Stimulated activated CD4-positive, alpha-beta T cell treated with anti-CD3 and anti-CD28 coated beads, Interleukin-2, amount 100 ng/mL, for 48 hours (primary cell): ENCODE measurements at regions not wholly inside any gene's neighbourhood (a gene's known extent, or its start where the extent isn't known, plus 50 kb on each side); places are given as distances from the start of the nearest gene placed in this dataset.
"Not testable (repeated sequence)": the region's sequence is repeated elsewhere in the genome, so short reads cannot be mapped to it uniquely, and the experiment has no call there.

Experiments used
- DNase-seq, 2 donors: peaks; one replicate each; pipeline ENCODE4 v3.0.0-alpha.2; 2020

GRCh38 chr2:21194147-21194546, 70.4 kb downstream of the TDRD15 start:
- no peak for DNase-seq

DNA sequence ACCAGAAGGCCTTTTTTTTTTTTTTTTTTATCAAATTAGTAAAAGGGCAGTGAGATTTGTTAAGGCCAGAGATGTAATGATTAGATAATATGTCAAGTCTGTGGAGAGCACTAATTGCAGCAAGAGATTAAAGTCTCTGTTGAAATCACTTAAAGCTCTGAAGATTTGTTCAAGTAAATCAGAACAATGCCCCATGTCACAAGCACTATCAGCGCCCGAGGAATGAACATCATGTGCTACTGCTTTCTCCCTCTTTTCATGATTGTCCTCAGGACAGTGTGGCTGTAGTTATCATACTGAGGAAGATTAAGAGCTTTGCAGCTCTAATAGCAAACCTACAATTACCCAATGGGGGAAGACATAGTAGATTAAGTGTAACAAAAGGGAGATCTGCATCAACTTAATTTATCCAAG, 71.1 kb downstream of the TDRD15 start:
- no peak for DNase-seq

GRCh38 chr2:21195326-21195725, 71.6 kb downstream of the TDRD15 start:
- DNase-seq = no peak

- no peak for DNase-seq
These were observed 74.9 kb downstream of the TDRD15 start for GRCh38 chr2:21198637-21199036.

GRCh38 chr2:21203976-21204375, 80.2 kb downstream of the TDRD15 start:
- DNase-seq = no peak

- not testable (repeated sequence) for DNase-seq
These were observed 90.3 kb downstream of the TDRD15 start for GRCh38 chr2:21214085-21214484.

- DNase-seq = no peak
These were observed 93.7 kb downstream of the TDRD15 start for GRCh38 chr2:21217442-21217841.

- DNase-seq = no peak
These were observed 97.2 kb downstream of the TDRD15 start for GRCh38 chr2:21220930-21221329.

DNA sequence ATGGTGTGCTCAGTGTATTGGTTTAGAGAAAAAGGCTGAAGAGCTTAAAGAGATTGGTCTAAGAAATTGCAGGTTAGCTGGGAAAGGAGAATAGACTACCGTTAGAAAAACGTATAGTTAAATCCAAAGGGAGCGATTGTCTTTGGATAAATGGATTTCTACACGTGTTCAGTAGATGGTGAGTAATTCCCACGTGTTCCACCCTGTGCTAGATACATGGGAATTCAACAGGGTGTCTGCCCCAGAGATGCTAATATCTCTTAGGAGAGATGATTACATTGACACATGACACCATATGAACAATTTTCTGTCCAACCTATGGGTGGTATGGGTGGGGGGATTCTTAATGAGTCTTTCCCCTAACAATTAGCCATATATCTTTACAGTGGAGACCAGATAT, 99.8 kb downstream of the TDRD15 start:
- no peak for DNase-seq

DNA sequence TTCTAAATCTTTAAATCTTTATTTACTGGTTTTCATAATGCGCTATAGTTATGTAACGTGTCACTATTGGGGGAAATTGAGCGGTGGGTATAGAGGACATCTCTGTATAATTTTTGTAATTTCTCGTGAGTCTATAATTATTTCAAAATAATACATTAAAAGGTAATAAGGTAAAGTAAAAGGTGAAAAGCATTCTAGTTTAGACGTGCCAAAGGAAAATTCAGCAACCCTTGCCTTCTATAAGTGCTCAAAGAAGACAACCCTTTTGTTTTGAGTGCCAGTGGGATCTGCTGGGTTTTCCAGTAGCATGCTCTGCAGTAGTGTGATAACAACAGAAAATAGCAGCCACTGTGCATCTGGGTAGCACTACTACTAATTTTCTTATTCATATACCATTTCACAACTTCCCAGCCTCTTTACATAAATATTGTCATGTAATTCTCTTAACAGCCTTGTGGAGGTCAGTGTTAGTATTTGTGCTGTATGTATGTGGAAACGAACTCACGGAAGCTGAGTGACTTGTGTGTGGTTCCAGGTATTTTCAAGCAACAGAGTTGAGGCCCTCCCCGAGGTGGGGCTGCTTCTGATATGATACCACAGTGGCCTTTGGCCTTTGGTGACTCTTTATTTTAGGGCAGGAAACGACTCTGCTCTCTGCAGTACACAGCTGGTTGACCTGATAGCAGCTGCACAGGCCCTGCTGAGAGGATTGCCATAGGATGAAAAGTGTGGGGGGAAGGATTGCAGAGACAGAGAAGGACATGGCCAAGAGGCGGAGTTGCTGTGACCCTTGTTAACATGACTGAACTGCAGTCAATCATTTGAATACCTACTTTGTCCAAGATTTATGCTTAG, 104.5 kb downstream of the TDRD15 start:
- DNase-seq = no peak

DNA sequence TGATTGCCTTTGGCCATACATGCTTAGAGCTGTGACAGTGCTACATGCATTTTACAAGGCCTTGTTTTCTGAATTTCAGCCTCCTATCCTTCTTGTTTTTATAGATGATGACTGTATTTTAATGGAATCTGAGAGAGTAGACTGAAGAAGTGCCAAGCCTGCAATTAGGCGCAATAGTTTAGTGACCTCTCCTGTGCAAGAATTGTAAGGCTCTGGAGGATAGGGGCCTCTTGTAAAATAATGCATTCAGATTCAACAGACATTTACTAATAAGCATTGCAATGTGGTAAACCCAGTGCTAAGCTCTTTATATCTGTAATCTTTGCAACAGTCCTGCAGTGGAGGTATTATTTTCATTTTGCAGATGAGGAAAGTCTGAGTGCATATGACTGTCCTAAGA, 105.5 kb downstream of the TDRD15 start:
- DNase-seq = no peak

DNA sequence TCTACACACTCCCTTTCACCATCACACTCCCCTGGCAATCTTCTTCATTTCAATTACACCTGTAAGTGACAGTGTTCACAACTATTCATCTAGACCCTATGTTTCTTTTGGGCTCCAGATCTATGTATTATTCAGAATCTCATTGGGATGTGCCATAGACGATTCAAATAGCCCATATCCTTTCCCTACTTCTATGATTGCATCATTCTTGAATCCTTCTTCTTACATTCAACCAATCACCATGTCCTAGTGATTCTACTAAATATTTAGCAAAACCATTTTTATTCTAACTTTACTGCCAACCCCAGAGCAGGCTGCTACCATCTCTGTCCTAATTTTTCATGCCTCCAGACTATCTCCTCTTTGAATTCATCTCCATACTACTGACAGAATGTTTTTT, 106.4 kb downstream of the TDRD15 start:
- DNase-seq = no peak

- no peak for DNase-seq
These were observed 108.2 kb downstream of the TDRD15 start for GRCh38 chr2:21231985-21232384.

DNA sequence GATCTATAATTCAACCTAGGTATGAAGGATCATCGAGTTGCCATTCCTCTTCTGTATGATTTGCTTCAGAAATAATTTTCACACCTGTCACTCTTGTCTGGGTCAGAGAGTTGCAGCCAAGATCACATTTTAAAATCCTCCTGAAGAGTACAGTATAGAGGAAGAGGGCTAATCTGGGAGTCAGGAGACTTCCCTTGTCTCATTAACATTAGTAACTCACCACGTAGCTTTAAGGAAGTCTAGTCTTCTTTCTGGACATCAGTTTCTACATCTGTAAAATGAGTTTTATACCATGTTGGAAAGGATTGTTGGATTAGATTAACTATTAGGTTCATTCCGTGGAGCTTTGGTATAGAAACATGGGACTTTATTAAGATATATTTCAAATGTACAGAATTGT, 109.4 kb downstream of the TDRD15 start:
- DNase-seq = no peak

GRCh38 chr2:21234001-21234400, 110.2 kb downstream of the TDRD15 start:
- no peak for DNase-seq

- DNase-seq = no peak
These were observed 110.8 kb downstream of the TDRD15 start for GRCh38 chr2:21234464-21235120.

DNA sequence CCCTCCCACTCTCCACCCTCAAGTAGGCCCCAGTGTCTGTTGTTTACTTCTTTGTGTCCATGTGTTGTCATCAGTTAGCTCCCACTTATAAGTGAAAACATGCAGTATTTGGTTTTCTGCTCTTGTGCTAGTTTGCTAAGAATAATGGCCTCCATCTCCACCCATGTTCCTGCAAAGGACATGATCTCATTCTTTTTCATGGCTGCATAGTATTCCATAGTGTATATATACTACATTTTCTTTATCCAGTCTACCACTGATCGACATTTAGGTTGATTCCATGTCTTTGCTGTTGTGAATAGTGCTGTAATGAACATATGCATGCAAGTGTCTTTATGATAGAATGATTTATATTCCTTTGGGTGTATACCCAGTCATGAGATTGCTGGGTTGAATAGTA, 116.0 kb downstream of the TDRD15 start:
- DNase-seq = not testable (repeated sequence)

DNA sequence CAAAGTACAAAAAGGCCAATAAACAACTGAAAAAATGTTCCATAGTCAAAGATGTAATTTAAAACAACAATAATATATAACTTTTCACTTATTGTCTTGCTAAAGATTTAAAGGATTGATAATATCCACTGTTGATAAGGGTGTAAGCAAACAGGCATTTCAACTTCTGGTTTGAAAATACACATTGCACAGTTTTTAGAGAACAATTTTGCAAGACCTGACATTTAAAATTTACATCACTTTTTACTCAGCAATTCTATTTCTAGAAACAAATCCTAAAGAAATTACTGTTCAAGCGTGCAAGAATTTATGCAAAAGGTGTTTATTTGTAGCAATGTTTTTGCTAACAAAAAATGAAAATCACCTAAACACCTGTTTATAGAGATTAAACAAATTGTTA, 120.4 kb downstream of the TDRD15 start:
- DNase-seq = no peak

- no peak for DNase-seq
These were observed 121.8 kb downstream of the TDRD15 start for GRCh38 chr2:21245565-21245964.

GRCh38 chr2:21249367-21249766, 125.6 kb downstream of the TDRD15 start:
- DNase-seq = no peak

GRCh38 chr2:21250673-21251072, 126.9 kb downstream of the TDRD15 start:
- DNase-seq = no peak

DNA sequence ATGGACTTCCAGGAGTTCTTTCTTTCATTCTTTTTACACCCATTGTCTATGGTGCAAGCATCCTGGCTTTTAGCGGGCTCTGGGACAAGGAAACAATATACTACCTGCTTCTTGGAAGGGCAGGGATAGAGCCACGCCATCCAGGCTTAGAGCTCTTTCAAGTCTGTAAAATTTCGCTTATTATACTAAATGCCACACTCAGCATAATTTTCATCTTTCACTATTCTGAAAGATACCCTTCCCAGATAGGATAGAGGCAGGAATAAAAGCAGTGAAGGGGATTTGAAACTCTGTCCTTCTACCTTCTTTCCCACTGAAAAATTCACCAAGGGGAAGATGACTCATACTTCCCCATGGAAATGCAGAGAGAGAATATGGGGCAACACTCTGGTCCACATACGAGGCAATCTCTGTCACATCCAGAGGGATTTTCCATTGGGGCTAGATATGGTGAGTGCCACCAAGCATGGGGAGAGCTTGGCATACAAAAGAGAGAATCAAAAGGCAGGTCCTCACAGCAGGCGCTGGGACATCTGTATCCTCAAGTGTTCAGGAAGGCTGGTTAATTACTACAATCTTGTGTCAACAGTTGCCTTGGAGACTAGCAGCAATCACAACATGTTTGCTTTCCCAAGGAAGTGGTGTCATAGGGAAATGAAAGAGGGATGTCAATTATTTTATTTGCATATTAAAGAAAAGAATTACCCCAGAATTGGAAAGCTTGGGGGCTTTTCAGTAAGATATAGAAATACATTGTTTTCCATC, 127.6 kb downstream of the TDRD15 start:
- no peak for DNase-seq

DNA sequence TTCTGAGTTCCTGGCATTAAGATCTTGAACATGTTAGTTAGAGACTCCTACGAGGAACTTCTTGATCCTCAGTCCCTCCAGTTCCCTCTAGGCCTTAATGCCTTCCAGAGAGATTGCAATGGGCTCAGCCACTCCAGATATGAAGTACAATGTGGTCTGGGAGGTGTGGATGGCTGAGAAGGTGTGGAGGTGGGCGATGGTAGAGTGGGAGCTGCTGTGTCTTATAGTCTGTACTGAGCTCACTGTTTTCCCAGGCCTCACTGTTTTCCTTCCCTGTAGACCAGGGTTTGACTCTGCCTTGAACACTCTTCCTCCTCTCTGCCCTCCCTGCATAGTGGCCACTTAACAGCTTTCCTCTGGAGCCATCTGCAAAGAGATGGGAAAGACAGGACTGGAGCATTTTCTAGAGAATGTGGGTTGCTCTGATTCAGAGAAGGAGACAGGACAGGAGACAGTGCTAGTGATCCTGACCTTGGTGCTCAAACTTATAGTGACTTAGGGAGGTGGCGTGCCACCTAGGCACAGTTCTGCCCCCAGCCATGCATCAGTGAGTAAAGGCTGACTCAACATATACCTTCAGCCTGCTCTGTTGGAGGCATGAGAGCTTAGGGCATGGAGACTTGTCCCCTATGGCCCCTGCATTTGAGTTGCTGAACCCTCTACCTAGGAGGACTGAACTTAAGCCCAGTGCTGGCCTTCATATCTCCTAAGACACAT, 129.7 kb downstream of the TDRD15 start:
- no peak for DNase-seq
